ENCODE measurements at regions not wholly inside any gene's neighbourhood (a gene's known extent, or its start where the extent isn't known, plus 50 kb on each side); places are given as distances from the start of the nearest gene placed in this dataset.
"Not testable (repeated sequence)": the region's sequence is repeated elsewhere in the genome, so short reads cannot be mapped to it uniquely, and the experiment has no call there.

DNA sequence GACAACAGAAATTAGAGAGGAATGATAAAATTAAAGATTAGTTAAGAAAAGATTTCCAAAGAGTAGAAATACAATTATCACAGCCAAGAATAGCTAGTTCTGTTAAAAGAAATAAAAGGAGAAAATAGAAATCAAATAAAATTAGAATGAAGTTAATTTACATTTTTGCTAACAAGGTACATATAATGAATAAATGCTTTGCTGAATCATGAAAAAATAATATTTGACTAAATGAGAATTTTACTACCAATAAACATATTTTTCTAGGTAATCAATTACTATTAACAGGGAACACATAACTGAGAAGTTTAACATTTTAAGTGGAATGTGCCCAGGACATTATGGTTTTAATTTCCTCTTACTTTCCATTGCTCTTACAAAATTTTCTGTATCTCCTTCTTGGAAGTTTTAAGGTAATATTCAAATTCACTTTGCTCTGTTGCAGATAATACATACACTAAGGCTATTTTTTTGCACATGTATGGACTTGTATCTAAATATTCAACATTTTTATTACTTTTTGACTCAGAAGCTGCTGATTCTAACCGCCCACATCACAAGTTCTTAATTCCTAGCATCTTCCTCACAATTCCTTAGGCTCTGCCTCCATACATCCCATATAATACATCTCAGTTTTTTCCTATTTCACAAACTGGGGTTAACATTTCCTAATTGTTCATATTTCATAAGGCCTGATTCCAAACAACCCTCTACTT is 870.7 kb upstream of the INTU start:
- no peak for DNase-seq

GRCh38 chr4:126762663-126763247 is 870.0 kb upstream of the INTU start:
- DNase-seq = no peak

DNA sequence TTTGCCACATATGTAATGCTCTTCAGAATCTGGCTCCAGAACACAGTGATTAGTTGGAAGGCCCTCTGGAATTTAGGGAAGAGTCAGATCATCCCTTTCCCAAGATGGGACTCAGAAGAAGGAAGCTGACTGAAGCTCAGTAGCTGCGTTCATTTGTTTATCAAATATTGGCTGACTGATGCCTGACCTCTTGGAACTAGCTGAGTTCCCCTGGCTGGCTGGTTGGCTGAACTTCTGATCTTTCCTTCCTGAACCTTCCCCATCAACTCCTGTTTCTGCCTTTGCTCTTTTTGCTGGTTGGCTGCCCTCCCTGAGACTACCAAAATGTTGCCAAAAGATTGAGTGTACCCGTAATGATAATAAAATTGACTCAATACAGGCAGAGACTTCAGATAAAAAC is 866.5 kb upstream of the INTU start:
- no peak for DNase-seq

- no peak for DNase-seq
Observed at GRCh38 chr4:126768338-126768737, 864.4 kb upstream of the INTU start.

DNA sequence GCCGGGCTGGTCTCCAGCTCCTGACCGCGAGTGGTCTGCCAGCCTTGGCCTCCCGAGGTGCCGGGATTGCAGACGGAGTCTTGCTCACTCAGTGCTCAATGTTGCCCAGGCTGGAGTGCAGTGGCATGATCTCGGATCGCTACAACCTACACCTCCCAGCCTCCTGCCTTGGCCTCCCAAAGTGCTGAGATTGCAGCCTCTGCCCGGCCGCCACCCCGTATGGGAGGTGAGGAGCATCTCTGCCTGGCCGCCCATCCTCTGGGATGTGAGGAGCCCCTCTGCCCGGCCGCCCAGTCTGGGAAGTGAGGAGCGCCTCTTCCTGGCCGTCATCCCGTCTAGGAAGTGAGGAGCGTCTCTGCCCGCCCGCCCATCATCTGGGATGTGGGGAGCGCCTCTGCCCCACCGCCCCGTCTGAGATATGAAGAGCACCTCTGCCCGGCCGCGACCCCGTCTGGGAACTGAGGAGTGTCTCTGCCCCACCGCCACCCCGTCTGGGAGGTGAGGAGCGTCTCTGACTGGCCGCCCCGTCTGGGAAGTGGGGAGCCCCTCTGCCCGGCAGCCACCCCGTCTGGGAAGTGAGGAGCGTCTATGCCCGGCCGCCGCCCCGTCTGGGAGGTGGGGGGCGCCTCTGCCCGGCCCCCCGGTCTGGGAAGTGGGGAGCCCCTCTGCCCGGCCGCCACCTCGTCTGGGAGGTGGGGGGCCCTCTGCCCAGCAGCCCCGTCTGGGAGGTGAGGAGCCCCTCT is 861.8 kb upstream of the INTU start:
- DNase-seq = not testable (repeated sequence)

DNA sequence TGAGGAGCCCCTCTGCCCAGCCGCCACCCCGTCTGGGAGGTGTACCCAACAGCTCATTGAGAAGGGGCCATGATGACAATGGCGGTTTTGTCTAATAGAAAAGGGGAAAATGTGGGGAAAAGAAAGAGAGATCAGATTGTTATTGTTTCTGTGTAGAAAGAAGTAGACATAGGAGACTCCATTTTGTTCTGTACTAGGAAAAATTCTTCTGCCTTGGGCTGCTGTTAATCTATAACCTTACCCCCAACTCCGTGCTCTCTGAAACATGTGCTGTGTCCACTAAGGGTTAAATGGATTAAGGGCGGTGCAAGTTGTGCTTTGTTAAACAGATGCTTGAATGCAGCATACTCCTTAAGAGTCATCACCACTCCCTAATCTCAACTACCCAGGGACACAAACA is 861.1 kb upstream of the INTU start:
- not testable (repeated sequence) for DNase-seq

- no peak for DNase-seq
Observed at GRCh38 chr4:126772662-126773061, 860.1 kb upstream of the INTU start.

GRCh38 chr4:126775485-126776106 is 857.2 kb upstream of the INTU start:
- DNase-seq = no peak

- no peak for DNase-seq
Observed at GRCh38 chr4:126776361-126776760, 856.4 kb upstream of the INTU start.

DNA sequence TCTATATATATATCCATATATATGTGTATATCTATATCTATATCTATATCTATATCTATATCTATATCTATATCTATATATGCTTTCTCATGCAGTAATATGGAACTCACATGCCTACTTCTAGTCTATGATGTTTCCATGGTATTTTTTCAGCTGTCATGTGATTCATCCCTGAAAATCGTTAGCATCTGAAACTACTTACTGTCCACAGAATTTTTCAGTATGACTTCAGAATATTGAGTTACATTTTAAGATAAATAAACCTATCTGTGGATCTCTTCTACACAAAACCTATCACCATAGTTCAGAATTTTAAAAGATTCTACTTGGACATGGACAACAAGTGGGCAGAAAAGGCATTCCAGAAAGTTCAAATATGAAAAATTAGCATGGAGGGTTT is 855.1 kb upstream of the INTU start:
- DNase-seq = no peak

DNA sequence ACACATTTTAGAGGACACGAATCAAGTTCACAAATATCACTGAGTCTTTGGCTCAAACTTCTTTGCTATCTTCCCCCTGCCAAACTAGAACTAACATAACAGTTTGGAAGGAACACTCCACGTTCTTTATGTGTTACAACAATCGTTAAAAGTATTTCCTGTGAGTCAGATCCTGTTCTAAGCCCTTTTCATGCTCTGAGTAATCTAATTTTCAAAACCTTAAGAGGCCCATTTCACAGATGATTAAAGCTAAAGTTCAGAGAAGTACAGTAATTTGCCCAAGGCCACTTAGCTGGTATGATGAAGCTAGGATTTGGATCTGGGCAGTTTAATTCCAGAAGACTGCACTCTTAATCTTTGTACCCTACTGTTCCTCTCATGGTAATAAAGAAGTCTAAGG is 854.4 kb upstream of the INTU start:
- no peak for DNase-seq

DNA sequence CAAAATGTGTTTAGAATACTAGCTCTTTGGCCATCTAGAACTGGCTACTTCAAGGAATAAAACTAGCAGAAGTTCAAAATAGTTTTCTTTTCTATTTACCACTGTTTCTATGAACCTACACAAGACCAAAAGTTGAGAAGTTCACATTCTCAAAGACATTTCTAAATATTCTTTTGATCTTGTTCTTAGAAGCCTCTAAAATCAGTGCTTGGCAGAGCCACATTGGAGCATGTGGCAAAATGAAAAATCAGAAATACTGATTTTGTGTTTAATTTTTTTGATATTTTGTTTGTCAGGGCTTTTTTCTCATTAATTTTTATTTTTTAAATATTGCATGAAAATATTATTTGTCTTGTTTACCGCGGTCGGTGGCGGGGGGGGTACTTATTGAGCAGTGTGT is 853.8 kb upstream of the INTU start:
- DNase-seq = no peak

- DNase-seq = no peak
Observed at GRCh38 chr4:126779436-126780166, 853.2 kb upstream of the INTU start.

GRCh38 chr4:126783191-126783590 is 849.6 kb upstream of the INTU start:
- DNase-seq = no peak

DNA sequence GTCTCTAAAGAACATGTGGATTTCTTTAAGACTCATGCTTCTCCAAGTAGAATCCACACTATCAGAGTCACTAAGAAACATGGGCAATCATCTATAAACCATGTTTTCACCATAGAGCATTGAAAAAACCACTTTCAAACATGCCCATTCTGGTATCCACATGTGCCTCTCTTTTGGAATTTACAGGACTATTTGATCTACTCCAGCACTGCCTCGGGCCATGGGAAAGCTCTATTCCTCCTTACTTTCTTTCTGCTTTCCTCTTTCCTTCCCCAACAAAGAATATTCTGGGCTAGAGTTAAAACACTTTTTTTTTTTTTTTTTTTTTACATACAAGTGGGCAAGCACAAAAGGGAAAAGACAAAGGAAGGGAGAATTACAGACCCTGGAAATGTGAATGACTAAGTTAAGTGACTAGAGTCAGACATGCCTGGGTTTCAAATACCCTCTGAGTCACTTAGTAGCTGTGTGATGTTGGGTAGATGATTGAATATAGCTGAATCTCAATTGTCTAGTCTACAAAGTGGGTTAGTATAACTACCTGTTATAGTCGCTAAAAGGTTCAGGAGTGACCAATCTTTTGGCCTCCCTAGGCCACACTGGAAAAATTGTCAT is 847.7 kb upstream of the INTU start:
- DNase-seq = no peak

- DNase-seq = no peak
Observed at GRCh38 chr4:126790633-126791032, 842.1 kb upstream of the INTU start.

- no peak for DNase-seq
Observed at GRCh38 chr4:126794363-126794762, 838.4 kb upstream of the INTU start.

DNA sequence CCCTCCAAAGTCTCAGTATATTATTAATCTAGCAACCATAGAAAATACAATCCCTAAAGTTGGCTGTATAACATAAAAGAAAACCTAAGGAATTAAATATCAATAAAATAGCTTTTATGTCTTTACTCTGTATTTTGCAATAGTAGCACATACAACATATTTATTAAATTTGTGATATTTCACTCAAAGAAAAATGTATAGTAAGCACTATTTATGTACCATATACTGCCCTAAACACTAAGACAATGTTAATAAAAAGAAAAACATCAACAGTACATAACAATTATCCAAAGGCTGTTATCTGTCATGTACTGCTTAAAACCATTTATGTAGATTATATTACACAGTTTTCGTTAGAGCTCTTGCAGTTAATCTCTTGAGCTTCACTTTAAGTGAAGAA is 834.5 kb upstream of the INTU start:
- DNase-seq = no peak

- DNase-seq = no peak
Observed at GRCh38 chr4:126799416-126799815, 833.3 kb upstream of the INTU start.

GRCh38 chr4:126799971-126800574 is 832.7 kb upstream of the INTU start:
- no peak for DNase-seq

GRCh38 chr4:126800575-126801141 is 832.1 kb upstream of the INTU start:
- DNase-seq = no peak

DNA sequence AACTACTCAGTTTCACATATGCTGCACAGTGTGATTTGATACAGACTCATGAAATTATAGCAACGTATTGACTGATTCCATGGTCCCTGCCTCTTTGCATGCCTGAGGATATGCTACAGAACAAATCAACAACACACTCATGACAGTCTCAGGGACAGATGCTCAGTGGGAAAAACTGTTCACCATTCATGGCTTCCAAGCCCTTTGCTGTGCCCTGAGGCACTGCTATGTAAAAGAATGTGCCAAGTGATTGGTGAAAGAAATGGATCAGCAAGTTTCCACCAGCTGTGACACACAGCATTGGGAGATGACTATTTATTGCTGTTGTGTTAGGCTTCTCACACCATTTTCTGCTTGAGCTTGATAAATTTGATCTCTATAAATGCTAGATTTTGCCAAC is 825.6 kb upstream of the INTU start:
- DNase-seq = no peak
